ENCODE measurements at regions not wholly inside any gene's neighbourhood (a gene's known extent, or its start where the extent isn't known, plus 50 kb on each side); places are given as distances from the start of the nearest gene placed in this dataset.

DNA sequence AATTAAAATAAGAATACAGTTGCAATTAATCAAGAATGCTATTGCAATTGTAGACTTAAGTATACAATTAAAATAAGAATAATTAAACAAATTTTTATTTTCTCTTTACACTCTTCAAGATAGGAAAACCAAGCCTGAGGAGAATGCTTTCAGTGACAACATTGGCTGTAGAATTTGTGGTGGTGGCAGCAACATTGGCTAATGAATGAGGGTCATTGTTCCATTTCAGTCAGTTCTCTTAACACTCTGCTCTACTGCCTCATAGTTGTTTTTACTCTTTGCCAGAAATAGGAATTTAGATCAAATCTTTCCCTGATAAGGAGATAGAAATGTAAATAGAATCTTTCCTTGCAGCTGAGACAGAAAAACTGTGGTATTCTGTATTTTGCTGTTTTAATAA, 391.6 kb downstream of the PCDH20 start:
- no peak overlapping the region for H3K4me3 ChIP-seq (ENCODE audit: low read depth, low read length)
- no peak for DNase-seq (ENCODE audit: low read depth)
- TF ChIP-seq, protein P1, sequence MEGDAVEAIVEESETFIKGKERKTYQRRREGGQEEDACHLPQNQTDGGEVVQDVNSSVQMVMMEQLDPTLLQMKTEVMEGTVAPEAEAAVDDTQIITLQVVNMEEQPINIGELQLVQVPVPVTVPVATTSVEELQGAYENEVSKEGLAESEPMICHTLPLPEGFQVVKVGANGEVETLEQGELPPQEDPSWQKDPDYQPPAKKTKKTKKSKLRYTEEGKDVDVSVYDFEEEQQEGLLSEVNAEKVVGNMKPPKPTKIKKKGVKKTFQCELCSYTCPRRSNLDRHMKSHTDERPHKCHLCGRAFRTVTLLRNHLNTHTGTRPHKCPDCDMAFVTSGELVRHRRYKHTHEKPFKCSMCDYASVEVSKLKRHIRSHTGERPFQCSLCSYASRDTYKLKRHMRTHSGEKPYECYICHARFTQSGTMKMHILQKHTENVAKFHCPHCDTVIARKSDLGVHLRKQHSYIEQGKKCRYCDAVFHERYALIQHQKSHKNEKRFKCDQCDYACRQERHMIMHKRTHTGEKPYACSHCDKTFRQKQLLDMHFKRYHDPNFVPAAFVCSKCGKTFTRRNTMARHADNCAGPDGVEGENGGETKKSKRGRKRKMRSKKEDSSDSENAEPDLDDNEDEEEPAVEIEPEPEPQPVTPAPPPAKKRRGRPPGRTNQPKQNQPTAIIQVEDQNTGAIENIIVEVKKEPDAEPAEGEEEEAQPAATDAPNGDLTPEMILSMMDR (conservative IDR thresholded peaks at IDR 0.05; ENCODE audit: low read depth, low read length), result no peak

DNA sequence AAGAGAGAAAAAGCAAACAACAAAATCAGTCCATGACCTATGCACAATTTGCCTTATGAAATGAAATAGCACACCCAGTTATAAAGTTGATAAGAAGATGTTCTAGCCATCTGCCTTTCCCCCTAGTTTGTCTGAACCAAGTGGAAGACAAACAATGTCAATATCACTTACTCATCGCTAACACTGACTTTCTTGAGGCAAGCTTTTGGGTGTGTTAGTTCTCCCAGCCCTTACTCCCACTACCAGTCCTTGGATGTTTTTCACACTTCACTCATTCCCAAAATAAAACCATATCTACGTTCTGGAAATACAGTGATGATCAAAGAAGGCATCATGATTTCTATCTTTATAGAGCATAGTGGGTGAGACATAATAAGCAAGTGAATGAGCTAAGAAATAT, 393.8 kb downstream of the PCDH20 start:
- no peak overlapping the region for H3K4me3 ChIP-seq (ENCODE audit: low read depth, low read length)
- no peak for DNase-seq (ENCODE audit: low read depth)
- TF ChIP-seq, protein P1 (conservative IDR thresholded peaks at IDR 0.05; ENCODE audit: low read depth, low read length), result no peak

DNA sequence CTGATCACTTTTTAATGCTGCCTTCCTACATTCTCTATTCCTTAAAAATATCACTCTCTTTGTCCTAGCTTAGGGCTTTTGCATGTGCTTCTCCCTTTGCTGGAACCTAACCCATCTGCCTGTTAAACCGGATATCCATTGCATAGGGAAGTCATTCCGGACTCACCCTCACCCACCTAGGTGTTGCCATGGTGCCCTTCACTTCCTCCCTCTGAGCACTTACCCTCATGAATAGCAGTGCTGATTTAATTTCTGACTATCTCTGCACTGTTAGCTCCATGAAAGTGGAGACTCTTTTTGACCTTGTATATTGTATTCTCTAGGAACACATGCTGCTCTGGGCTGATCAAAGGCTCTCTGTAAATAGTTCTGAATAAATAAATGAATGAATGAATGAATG, 401.9 kb downstream of the PCDH20 start:
- no peak overlapping the region for H3K4me3 ChIP-seq (ENCODE audit: low read depth, low read length)
- DNase-seq (ENCODE audit: low read depth), result no peak
- TF ChIP-seq, protein P1 (conservative IDR thresholded peaks at IDR 0.05; ENCODE audit: low read depth, low read length), result no peak

DNA sequence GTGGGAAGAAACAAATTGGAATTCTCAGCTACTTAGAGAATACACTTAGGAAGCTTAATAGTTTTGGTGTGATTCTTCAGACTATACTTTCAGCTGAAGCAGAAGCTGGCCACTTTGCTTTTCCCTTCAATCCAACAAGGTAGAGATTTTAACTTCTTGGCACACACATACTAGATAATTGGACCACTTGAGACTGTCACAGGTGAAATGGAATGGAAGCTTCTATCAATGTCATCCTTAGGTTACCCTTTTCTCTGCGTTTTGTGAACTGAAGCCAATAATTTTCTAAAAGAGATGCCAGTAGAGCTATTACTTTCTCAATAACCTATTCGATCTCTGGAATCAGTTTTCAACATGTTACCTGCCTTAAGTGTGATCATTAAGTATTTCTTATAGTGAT, 405.3 kb downstream of the PCDH20 start:
- TF ChIP-seq, protein P1 (conservative IDR thresholded peaks at IDR 0.05; ENCODE audit: low read depth, low read length), result no peak
- DNase-seq (ENCODE audit: low read depth), result no peak
- no peak overlapping the region for H3K4me3 ChIP-seq (ENCODE audit: low read depth, low read length)

DNA sequence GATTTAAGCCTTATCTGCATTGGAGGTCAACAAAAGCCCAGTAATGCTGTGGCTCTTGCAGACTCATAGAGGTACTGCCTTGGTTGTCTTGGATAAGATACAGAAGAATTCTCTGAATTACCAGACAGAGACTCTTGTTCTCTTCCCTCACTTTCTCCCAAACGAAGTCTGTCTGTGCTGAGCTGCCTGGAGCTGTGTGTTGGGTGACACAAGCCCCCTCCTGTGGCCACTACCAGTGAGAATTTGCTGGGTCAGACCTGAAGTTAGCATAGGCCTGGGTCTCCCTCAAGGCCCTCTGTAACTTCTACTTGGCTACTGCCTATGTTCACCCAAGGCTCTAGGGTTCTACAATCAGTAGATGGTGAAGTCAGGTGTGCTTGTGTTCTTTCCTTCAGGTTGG, 413.0 kb downstream of the PCDH20 start:
- DNase-seq (ENCODE audit: low read depth), result no peak
- H3K4me3 ChIP-seq (ENCODE audit: low read depth, low read length), result no peak overlapping the region
- TF ChIP-seq, protein P1 (conservative IDR thresholded peaks at IDR 0.05; ENCODE audit: low read depth, low read length), result no peak

DNA sequence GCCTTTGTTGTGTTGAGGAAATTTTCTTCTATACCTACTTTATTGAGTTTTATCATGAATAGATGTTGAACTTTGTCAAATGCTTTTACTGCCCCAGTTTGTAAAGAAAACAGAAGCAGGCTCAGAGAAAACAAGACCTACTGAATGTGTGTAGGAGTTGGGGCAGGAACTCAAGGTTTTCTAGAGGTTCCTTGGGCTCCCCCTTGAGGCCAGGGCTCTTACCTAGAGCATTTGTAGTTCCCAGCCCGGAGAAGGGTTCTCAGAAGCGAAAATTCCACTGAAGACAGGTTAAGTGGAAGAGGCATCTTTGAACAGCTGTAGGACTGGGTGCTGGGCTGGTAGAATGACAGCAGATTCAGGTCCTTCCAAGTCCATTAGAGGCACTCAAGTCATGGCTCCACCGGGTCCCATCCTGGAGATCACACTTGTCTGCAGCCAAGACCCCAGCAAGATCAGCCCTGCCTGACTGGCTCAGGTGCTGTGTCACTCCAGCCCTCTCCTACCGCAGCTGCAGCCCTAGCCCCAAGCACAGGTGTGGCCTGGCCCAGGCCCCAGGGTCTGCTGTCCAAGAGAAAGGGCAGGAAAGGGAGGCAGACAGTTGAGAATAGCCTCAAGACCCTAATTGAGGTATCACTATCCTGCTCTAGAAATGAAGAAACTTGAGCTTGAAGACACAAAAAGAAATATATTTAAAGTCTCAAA, 425.5 kb downstream of the PCDH20 start:
- H3K4me3 ChIP-seq (ENCODE audit: low read depth, low read length), result no peak overlapping the region
- TF ChIP-seq, protein P1 (conservative IDR thresholded peaks at IDR 0.05; ENCODE audit: low read depth, low read length), result no peak
- no peak for DNase-seq (ENCODE audit: low read depth)

DNA sequence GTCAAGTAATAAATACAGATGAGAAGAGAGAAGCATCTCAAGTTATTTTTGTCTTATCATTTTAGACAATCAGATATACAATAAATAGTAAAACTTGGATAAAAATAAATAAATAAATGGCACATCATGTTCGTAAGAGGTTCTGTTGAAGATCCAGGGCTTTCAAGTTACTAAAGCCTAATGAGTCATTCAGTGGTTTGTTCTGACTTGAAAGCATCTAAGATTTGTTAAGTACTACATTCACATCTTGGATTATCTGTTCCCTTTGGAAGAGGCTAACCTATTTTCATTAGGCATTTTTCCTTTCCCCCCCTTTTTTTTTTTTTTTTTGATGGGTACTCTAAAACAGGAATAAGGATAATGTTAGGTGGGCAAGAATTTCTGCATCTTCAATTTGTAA, 429.3 kb downstream of the PCDH20 start:
- no peak overlapping the region for H3K4me3 ChIP-seq (ENCODE audit: low read depth, low read length)
- DNase-seq (ENCODE audit: low read depth), result no peak
- TF ChIP-seq, protein P1 (conservative IDR thresholded peaks at IDR 0.05; ENCODE audit: low read depth, low read length), result no peak

Data from choroid plexus epithelial cell (primary cell).